Psoas muscle (tissue), 7 donors: ENCODE measurements at regions not wholly inside any gene's neighbourhood (a gene's known extent, or its start where the extent isn't known, plus 50 kb on each side); places are given as distances from the start of the nearest gene placed in this dataset.

Experiments
- ATAC-seq, 4 donors: fragments of 200-7000 bp; cut with Tn5 transposase; one replicate each; pipeline ENCODE4 v1.9.1; 2020; ENCODE audit warnings: moderate library complexity in 3 of 4, mild to moderate bottlenecking in 2 of 4
- DNase-seq, 2 donors: peaks; one replicate each; pipeline ENCODE4 v3.0.0-alpha.2; 2020
- H3K27ac ChIP-seq: fragments of 200-600 bp; one replicate; pipeline ENCODE4 v1.8.0; 2022
- H3K27me3 ChIP-seq, 3 donors: fragments of 200-600 bp in 1 of 3; one replicate each; pipeline versions ENCODE4 v1.6.1 to v1.8.0; 2013 to 2022; ENCODE audit warnings: low read length in 2 of 3, mild to moderate bottlenecking in 2 of 3, moderate library complexity in 1 of 3; ENCODE audit not compliant: insufficient read depth in 3 of 3
- H3K36me3 ChIP-seq, 2 donors: fragments of 200-600 bp in 1 of 2; one replicate each; pipeline versions ENCODE4 v1.6.1 to v1.8.0; 2013 to 2022; ENCODE audit warnings: low read depth in 1 of 2, mild to moderate bottlenecking in 1 of 2, moderate library complexity in 1 of 2; ENCODE audit not compliant: insufficient read depth in 1 of 2
- H3K4me1 ChIP-seq: fragments of 200-600 bp; one replicate; pipeline ENCODE4 v1.8.0; 2022
- H3K4me3 ChIP-seq: fragments of 200-600 bp; one replicate; pipeline ENCODE4 v1.8.0; 2022; ENCODE audit warnings: mild to moderate bottlenecking
- H3K9me3 ChIP-seq: fragments of 200-600 bp; one replicate; pipeline ENCODE4 v1.8.0; 2022
- WGBS, 3 donors: extraction: QIAGEN DNeasy Blood & Tissue Kit; methylation state at CpG; one replicate each; pipeline versions ENCODE4 v1.1.6 to v1.1.7; 2013; 5-methylcytosine and 5-hydroxymethylcytosine counted together
- intact Hi-C, 2 donors: fragments of 100-400 bp; cut with DNase I; formaldehyde crosslinking; loops; one replicate each; pipeline versions ENCODE4 v1.11.0 to v1.14.2; 2022
- TF ChIP-seq, protein P1 (sequence below): fragments of 200-600 bp; IDR thresholded peaks from one replicate; pipeline ENCODE4 v1.8.0; 2022; ENCODE audit warnings: antibody characterized with exemption
- donor health status: healthy with polysubstance abuse.
- donor health status: DM: no; HTN: no; CAD: no; lungs with moderate emphysema.
- donor health status: Bipolar disorder and iron deficiency.
- donor health status: healthy.
- donor health status: DM: yes; HTN: yes; CAD: no.
- donor health status: DM: no; HTN: no; CAD: no.
- donor health status: DM: yes; HTN: yes; CAD: no.

DNA sequence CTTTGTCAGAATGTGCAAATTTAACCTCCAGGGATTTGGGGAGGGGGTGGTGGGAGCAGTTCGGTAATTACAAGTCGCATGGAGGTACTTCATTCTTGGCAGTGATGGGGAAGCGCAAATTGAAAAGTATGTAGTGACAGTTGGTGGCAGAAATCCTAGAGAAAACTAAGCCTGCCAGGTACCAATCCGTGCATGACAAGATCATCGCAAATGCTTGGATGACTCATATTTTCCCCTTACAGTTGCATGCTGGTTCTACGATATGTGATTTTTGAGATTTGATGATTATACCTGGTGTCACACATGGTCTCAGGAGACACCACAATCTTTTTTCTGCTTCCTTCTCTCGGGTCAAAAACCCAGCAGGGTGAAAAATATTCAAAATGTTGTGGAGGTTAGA, 479.7 kb upstream of the ID2 start:
- DNase-seq: no peak
- TF ChIP-seq, protein P1, sequence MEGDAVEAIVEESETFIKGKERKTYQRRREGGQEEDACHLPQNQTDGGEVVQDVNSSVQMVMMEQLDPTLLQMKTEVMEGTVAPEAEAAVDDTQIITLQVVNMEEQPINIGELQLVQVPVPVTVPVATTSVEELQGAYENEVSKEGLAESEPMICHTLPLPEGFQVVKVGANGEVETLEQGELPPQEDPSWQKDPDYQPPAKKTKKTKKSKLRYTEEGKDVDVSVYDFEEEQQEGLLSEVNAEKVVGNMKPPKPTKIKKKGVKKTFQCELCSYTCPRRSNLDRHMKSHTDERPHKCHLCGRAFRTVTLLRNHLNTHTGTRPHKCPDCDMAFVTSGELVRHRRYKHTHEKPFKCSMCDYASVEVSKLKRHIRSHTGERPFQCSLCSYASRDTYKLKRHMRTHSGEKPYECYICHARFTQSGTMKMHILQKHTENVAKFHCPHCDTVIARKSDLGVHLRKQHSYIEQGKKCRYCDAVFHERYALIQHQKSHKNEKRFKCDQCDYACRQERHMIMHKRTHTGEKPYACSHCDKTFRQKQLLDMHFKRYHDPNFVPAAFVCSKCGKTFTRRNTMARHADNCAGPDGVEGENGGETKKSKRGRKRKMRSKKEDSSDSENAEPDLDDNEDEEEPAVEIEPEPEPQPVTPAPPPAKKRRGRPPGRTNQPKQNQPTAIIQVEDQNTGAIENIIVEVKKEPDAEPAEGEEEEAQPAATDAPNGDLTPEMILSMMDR: no peak

DNA sequence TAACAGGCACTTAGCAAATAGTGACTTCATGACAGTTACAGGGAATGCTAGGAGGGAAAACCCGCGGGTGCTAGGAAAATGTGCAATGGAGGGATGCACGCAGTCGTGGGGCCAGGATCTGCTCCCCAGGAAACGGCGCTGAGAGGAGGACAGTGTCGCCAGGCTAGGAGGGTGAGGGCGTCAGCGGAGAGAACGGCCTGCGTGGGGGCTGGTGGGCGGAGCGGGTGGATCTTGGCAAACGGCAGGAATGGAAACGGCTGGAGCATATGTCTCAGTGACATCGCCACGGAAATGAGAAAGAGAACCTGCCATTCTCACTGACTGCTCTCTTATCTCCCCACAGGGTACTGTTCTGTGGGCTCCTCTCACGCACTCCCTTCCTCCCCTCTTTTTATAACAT, 478.5 kb upstream of the ID2 start:
- WGBS, 3 donors: 74 to 86% (median 76%) methylated on average over 18 of the region's 18 CpGs

More for the DNA sequence above, 479.7 kb upstream of the ID2 start:
- no peak overlapping the region for H3K4me3 ChIP-seq
- H3K27me3 ChIP-seq: no peaks in the 10 kb centered on the region
- no peak for ATAC-seq
- intact Hi-C loops: no loop called here
- peaks cover 6% of the 10 kb centered on the region for H3K9me3 ChIP-seq
- H3K27ac ChIP-seq: no peak overlapping the region
- H3K4me1 ChIP-seq: no peaks in the 10 kb centered on the region
- no peaks in the 10 kb centered on the region for H3K36me3 ChIP-seq
- WGBS, 3 donors: 38 to 45% (median 40%) methylated on average over 7 of the region's 7 CpGs

DNA sequence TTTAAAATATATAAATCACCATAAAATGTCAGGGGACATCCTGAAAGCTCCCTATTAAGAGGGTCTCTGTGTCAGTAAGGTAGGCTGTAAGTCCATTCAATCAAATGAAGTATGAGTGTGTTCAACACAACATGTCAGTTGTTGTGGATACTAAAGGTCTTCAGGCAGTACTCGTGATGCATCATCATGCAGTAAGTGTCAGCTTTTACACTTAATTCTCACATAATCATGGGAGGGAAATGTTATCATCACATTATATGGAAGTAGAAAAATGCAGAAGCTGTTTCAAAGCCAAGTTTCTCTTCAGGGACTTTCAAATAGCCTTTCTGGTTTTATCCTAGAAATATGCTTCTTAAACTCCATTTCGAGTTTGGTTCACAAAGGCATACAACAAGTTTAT, 477.1 kb upstream of the ID2 start:
- Histone ChIP-seq H3K4me1 (no peaks in the 10 kb centered on the region), H3K27me3 (no peaks in the 10 kb centered on the region), H3K4me3 (no peak overlapping the region), H3K36me3 (no peaks in the 10 kb centered on the region), H3K9me3 (peaks cover 24% of the 10 kb centered on the region), H3K27ac (no peak overlapping the region)
- WGBS, 3 donors: 69 to 85% (median 73%) methylated on average over 2 of the region's 2 CpGs
- DNase-seq: no peak
- TF ChIP-seq, protein P1: no peak
- intact Hi-C loops: no loop called here
- no peak for ATAC-seq

More for the DNA sequence above, 478.5 kb upstream of the ID2 start:
- no peaks in the 10 kb centered on the region for H3K36me3 ChIP-seq
- H3K27ac ChIP-seq: no peak overlapping the region
- ATAC-seq (no peak), DNase-seq (no peak)
- H3K27me3 ChIP-seq: no peaks in the 10 kb centered on the region
- H3K4me1 ChIP-seq: no peaks in the 10 kb centered on the region
- peaks cover 12% of the 10 kb centered on the region for H3K9me3 ChIP-seq
- TF ChIP-seq, protein P1: no peak
- intact Hi-C loops: no loop called here
- no peak overlapping the region for H3K4me3 ChIP-seq

DNA sequence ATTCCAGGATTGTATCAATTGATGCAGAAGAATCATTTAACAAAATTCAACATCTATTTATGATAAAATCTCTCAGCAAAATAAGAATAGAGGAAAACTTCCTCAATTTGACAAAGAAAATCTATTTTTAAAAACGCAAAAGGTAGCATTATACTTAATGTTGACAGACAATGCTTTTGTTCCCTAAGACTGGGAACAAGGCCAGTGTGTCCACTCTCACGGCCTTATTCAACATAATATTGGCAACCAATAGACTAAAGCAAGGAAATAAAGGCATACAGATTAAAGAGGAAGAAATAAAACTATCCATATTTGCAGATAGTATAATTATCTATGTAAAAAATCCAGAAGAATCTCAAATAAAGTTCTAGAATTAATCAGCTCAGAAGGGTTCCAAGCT, 472.4 kb upstream of the ID2 start:
- no peaks in the 10 kb centered on the region for H3K36me3 ChIP-seq
- H3K9me3 ChIP-seq: peaks cover 26% of the 10 kb centered on the region
- H3K27me3 ChIP-seq: no peaks in the 10 kb centered on the region
- ATAC-seq (no peak), DNase-seq (no peak)
- no peak overlapping the region for H3K27ac ChIP-seq
- H3K4me3 ChIP-seq: no peak overlapping the region
- no peaks in the 10 kb centered on the region for H3K4me1 ChIP-seq
- TF ChIP-seq, protein P1: no peak
- 43 to 58% (median 51%) methylated on average over 2 of the region's 2 CpGs for WGBS, 3 donors
- intact Hi-C loops: no loop called here

DNA sequence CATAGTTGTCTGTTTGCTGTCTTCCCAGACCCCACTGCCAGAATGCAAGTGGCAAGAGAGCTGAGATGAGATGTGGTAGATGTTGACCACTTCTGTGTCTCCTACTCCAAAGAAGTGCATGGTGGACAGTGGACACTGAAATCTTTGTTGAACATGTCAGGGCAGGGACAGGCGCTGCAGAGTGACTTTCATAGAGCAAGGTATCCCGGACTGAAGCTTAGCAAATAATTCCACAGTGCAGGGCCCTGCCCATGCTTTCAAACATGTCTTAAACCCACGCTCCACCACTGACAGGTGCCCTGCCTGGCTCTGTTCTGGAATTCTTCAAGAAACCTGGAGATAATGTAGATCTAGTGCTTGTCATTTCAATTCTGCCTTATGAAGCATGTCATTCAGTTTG, 470.5 kb upstream of the ID2 start:
- Histone ChIP-seq H3K4me1 (no peaks in the 10 kb centered on the region), H3K36me3 (no peaks in the 10 kb centered on the region), H3K27me3 (no peaks in the 10 kb centered on the region), H3K4me3 (no peak overlapping the region), H3K27ac (no peak overlapping the region), H3K9me3 (peaks cover 26% of the 10 kb centered on the region)
- WGBS, 3 donors: 86 to 88% (median 86%) methylated on average over 3 of the region's 3 CpGs
- no peak for DNase-seq
- TF ChIP-seq, protein P1: no peak
- ATAC-seq: no peak
- intact Hi-C loops: loop anchor here in 1 of 2 donors (10.0 kb wide), 1 partner anchor 473 kb away; the partner anchor contains the start of gene ID2
